HG02623 (cell line): ENCODE measurements at regions not wholly inside any gene's neighbourhood (a gene's known extent, or its start where the extent isn't known, plus 50 kb on each side); places are given as distances from the start of the nearest gene placed in this dataset.

Experiments used
- ATAC-seq: cut with Tn5 transposase; IDR thresholded peaks from one replicate; pipeline ENCODE4 v1.9.1; 2021; ENCODE audit warnings: moderate library complexity; ENCODE audit not compliant: unreplicated experiment

GRCh38 chr7:13179011-13179582 is 491.7 kb downstream of the ARL4A start:
- ATAC-seq = no peak

- ATAC-seq = no peak
These were observed 492.5 kb downstream of the ARL4A start for GRCh38 chr7:13179775-13180523.

- ATAC-seq = no peak
These were observed 493.8 kb downstream of the ARL4A start for GRCh38 chr7:13181216-13181615.

GRCh38 chr7:13185139-13185538 is 497.7 kb downstream of the ARL4A start:
- ATAC-seq = no peak

DNA sequence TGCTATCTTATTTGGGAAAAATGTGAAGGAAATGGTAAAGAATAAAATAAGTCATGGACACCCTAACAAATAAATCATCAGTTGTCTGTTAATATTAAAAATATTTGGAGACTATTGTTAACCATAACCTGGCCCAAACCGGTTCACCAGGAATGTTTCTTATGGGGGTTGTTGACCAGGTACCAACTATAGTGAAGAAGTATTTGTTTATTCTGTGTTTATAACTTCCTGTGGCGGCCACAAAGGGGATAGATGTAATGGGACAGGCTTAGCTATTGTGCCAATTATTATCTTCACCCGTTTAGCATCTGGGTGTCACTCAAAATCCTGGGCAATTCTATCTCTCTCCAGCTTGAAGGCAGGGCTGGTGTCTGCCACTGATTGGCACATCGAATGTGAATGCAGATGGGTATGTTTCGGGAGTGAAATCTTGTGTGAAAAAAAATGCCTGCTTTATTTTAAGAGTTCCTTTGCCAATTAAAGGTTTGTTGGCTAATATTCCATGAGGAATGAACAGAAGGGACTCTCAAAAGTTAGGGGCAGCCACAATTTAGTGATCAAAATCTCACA is 500.9 kb downstream of the ARL4A start:
- no peak for ATAC-seq

DNA sequence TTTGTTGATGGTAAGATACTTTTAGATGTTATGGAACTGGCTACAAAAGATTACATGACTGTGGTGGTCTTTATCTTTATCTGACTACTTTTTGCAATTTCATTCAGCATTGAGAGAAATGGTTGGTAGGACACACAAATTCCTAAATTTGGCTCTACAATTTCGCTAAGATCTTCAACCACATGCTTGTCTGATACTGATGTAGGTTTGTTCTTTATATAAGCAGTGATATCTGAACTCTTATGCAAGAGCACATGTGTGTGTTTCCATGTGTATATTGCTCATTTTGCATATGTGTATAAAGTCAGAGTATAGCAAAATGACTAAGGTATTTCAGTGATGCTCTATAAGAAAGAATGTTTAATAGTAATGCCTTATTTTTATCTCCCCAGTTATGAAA is 501.5 kb downstream of the ARL4A start:
- no peak for ATAC-seq

- ATAC-seq = no peak
These were observed 502.2 kb downstream of the ARL4A start for GRCh38 chr7:13189668-13190067.

DNA sequence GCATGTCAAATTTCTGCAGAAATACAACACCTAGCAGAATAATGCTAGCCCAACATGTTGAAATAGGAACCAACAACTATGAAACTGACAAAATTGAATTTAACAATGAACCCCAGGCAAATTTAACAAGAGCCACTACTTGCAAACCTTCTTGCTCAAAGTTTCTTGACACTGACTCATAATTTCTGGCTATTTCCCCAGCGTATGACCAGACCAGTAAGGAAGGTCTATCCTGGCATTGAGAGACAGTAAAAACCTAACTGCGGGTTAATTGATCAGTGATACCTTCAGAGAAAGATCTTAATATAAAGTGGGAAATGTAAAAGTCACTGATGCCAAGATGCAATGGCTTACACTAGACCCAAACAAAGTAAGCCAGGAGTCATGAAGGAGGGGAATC is 510.1 kb downstream of the ARL4A start:
- ATAC-seq = no peak

- no peak for ATAC-seq
These were observed 510.6 kb downstream of the ARL4A start for GRCh38 chr7:13198036-13198435.

DNA sequence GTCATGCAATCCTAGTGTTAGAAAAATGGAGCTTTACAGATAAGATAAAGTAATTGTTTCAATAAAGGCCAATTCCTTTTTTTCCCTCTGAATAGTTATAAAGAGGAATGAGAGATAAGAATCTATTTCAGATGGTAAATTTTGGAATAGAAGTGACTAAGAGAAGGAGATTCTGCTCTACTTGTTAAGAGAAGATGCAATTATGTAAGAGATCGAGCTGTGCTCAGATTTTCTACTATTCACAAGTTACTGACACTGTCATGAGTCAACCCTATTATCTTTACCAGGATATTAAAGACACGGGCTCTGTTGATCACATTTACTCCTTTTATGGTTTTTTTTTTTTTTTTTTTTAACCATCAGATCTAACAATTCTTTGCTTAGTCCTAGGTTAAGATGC is 511.3 kb downstream of the ARL4A start:
- ATAC-seq = no peak

GRCh38 chr7:13201628-13202027 is 514.2 kb downstream of the ARL4A start:
- no peak for ATAC-seq

DNA sequence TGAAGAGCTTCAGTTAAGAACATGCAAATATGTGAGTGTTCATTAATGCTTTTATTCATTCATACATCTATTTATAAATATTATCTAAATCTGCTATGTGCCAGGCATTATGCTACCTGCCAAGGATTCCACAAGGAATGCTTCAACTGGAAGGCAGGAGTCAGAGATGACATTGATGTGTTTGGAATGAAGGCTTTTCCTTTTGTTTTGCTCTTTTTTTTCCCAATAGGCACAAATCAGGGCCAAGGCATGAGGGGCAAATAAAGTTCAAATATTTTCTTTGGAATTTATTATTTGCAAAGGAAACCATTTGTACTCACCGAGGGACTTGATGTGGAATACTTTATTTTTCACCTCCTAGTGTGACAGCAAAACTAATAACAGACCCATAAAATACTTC is 530.3 kb downstream of the ARL4A start:
- no peak for ATAC-seq

DNA sequence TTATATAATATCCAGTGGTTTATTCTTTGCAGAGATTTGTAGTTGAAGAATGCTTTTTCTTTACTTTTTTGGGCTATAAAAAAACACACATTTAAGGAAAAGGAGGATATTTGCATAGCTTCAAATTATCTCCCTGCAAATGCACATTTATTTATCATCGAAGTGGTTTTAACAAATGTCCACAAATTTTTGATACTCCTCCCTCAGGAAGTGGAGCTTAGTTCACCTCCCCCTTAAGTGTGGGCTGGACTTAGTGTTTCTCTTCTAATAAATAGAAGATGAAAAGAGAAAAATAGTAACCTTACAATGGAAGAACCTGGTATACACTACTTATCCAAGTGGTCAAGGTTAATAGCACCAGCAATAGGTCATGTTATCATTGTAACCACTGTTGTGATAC is 537.6 kb downstream of the ARL4A start:
- ATAC-seq = no peak

DNA sequence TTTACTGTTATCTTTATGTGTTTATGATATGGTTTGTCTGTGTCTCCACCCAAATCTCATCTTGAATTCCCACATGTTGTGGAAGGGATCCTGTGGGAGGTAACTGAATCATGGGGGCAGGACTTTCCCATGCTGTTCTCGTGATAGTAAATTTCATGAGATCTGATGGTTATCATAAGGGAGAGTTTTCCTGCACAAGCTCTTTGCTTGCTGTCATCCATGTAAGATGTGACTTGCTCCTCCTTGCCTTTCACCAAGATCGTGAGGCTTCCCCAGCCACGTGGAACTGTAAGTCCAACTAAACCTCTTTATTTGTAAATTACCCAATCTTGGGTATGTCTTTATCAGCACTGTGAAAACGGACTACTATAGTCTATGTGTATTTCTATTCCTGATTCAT is 539.0 kb downstream of the ARL4A start:
- no peak for ATAC-seq

- no peak for ATAC-seq
These were observed 543.8 kb downstream of the ARL4A start for GRCh38 chr7:13231216-13231615.

DNA sequence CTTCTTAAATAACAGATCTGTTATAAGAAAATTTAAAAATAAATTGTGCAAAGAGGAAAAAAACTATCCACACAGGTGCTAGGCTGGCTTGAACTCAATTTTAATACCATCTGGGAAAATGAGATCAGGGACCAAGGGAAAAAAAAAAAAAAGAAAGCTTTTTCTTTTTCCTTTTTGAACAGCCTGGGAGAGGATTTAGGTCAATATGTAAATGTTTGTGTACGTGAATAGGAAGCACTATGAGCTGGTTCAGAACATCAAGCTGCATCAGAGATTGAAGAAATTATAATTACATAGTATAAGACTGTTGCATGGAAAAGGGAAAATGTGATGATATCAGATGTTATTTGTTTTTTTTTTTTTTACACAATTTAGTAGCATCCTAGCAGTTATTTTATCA is 548.0 kb downstream of the ARL4A start:
- ATAC-seq = no peak

- ATAC-seq = no peak
These were observed 548.6 kb downstream of the ARL4A start for GRCh38 chr7:13236026-13236425.

GRCh38 chr7:13240349-13240748 is 552.9 kb downstream of the ARL4A start:
- no peak for ATAC-seq

GRCh38 chr7:13241416-13241815 is 554.0 kb downstream of the ARL4A start:
- no peak for ATAC-seq

DNA sequence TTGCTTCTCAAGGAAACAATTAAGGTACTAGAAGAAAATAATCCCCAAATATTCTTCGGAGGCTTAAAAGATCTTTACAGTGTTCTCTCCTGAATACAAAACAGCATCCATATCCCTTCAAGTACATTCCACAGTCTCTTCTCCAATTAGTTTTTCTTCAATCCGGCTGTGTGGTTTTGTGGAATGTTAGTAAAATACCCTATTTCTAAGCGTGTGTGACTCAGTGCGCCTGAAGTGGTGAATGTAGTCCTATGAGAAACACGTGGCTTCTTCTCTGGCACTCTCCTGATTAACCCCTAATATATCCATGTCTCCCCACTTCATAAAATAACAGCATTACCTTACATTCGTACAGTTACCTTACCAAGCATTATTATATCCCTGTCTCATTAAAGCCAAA is 570.2 kb downstream of the ARL4A start:
- no peak for ATAC-seq

DNA sequence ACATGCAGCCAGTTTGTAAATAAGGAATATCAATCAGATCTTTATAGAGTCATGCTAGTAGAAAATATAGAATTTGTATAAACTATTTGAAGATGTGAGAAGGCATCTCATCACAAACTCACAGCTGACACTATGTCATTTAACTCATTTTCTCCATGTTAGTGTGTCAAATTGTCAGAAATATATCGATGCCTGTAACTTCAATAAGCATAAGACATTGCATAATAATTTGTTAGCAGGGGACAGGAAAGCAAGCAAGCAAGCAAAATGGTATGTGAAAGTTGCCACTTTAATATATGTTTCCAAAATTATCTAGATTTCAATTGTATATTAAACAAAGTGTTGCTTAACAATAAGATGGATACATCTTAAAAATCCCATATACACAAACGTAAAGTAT is 571.0 kb downstream of the ARL4A start:
- ATAC-seq = no peak

DNA sequence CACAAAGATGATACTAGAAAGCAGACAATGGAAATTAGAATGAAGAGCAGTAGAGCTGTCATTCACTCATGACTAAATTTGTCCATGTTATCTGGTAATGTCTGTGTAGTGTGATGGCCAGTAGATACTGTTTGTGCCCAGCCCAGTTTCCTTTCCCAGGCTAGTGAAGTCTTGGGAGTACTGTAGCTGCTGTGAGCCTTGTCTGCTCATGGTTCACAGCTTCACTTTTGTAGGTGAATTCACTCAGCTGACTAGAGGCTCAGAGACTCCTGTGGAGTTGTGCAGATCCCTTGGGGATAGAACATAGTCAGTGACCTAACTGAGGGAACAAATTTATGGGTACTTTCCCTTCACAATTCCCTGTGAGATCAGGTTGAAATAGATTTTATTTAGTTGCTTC is 572.5 kb downstream of the ARL4A start:
- no peak for ATAC-seq
